HEK293 (cell line): ENCODE measurements at regions not wholly inside any gene's neighbourhood (a gene's known extent, or its start where the extent isn't known, plus 50 kb on each side); places are given as distances from the start of the nearest gene placed in this dataset.

Experiments
- CTCF ChIA-PET: fragments of 350-600 bp; formaldehyde crosslinking; extraction: SDS; loops from one replicate; lab custom pipeline; 2021; ENCODE audit warnings: antibody characterized with exemption; lab: Yijun Ruan, JAX
- POLR2A ChIA-PET: fragments of 300-600 bp; formaldehyde crosslinking; extraction: SDS; loops from one replicate; lab custom pipeline; 2020; ENCODE audit warnings: antibody characterized with exemption, inconsistent platforms; lab: Yijun Ruan, JAX
- H3K27ac ChIP-seq: fragments of 200-500 bp; sonication (Bioruptor generic); 2 replicates; pipeline ENCODE4 v1.5.1; 2014; ENCODE audit warnings: low read depth, low read length, control low read depth, inconsistent platforms; ENCODE audit errors: extremely low read depth
- H3K36me3 ChIP-seq, 2 experiments: fragments of 200-500 bp in 1 of 2; sonication (Bioruptor generic) in 1 of 2; 1 replicate in 1 of 2; 2 replicates in 1 of 2; pipeline ENCODE4 v1.5.1; 2014 to 2017; ENCODE audit warnings: inconsistent platforms in 2 of 2, low read length in 2 of 2; ENCODE audit not compliant: control insufficient read depth in 2 of 2, insufficient read depth in 1 of 2
- H3K4me1 ChIP-seq: fragments of 200-500 bp; sonication (Bioruptor generic); 2 replicates; pipeline ENCODE4 v1.5.1; 2014; ENCODE audit warnings: mild to moderate bottlenecking, low read length, inconsistent platforms; ENCODE audit not compliant: control insufficient read depth, insufficient read depth
- H3K4me3 ChIP-seq: 2 replicates; pipeline ENCODE4 v1.5.1; 2011; ENCODE audit warnings: low read depth, mild to moderate bottlenecking, control low read depth, low read length, moderate library complexity
- H3K9me3 ChIP-seq: fragments of 200-500 bp; sonication (Bioruptor generic); 2 replicates; pipeline ENCODE4 v1.5.1; 2014; ENCODE audit warnings: low read depth, low read length, inconsistent platforms; ENCODE audit not compliant: control insufficient read depth, insufficient read depth
- GFI1B ChIP-seq: fragments of 450-650 bp; formaldehyde crosslinking; IDR thresholded peaks from 2 replicates; pipeline ENCODE4 v1.5.1; 2016; ENCODE audit warnings: missing biosample characterization, missing genetic modification characterization
- SCRT2 ChIP-seq: fragments of 450-650 bp; formaldehyde crosslinking; IDR thresholded peaks from 2 replicates; pipeline ENCODE4 v1.5.1; 2016; ENCODE audit warnings: missing biosample characterization, missing genetic modification characterization
- SP7 ChIP-seq: fragments of 450-650 bp; formaldehyde crosslinking; IDR thresholded peaks from 2 replicates; pipeline ENCODE4 v1.5.1; 2016; ENCODE audit warnings: missing biosample characterization, missing genetic modification characterization
- TRIM28 ChIP-seq: IDR thresholded peaks from 2 replicates; pipeline ENCODE4 v1.6.1; 2011; ENCODE audit warnings: low read length, control low read depth, borderline replicate concordance
- ZNF350 ChIP-seq: fragments of 450-650 bp; formaldehyde crosslinking; IDR thresholded peaks from 2 replicates; pipeline ENCODE4 v1.5.0; 2017; ENCODE audit warnings: missing biosample characterization, mild to moderate bottlenecking, missing genetic modification characterization
- ZNF404 ChIP-seq: fragments of 450-650 bp; formaldehyde crosslinking; IDR thresholded peaks from 2 replicates; pipeline ENCODE4 v1.5.1; 2017; ENCODE audit warnings: missing biosample characterization, missing genetic modification characterization
- ZNF473 ChIP-seq: fragments of 450-650 bp; formaldehyde crosslinking; IDR thresholded peaks from 2 replicates; pipeline ENCODE4 v1.5.1; 2017; ENCODE audit warnings: missing biosample characterization, missing genetic modification characterization
- ZNF514 ChIP-seq: fragments of 450-650 bp; formaldehyde crosslinking; IDR thresholded peaks from 2 replicates; pipeline ENCODE4 v1.5.1; 2016; ENCODE audit warnings: missing biosample characterization, missing genetic modification characterization
- TF ChIP-seq, protein P1 (sequence below): fragments of 450-650 bp; formaldehyde crosslinking; IDR thresholded peaks from 2 replicates; pipeline ENCODE4 v1.5.1; 2016; ENCODE audit warnings: missing biosample characterization, missing genetic modification characterization
- TF ChIP-seq, protein P2 (sequence below): fragments of 450-650 bp; formaldehyde crosslinking; IDR thresholded peaks from 2 replicates; pipeline ENCODE4 v1.5.1; 2016; ENCODE audit warnings: missing biosample characterization, missing genetic modification characterization, borderline replicate concordance
- TF ChIP-seq, protein P3 (sequence below): fragments of 450-650 bp; formaldehyde crosslinking; IDR thresholded peaks from 2 replicates; pipeline ENCODE4 v1.5.1; 2016; ENCODE audit warnings: missing biosample characterization, missing genetic modification characterization
- TF ChIP-seq, protein P4 (sequence below): fragments of 450-650 bp; formaldehyde crosslinking; IDR thresholded peaks from 2 replicates; pipeline ENCODE4 v1.5.1; 2017; ENCODE audit warnings: missing biosample characterization, missing genetic modification characterization
- TF ChIP-seq, protein P5 (sequence below): fragments of 450-650 bp; formaldehyde crosslinking; conservative IDR thresholded peaks from 2 replicates; pipeline ENCODE4 v1.5.1; 2016; ENCODE audit warnings: low read depth, missing biosample characterization, missing genetic modification characterization

DNA sequence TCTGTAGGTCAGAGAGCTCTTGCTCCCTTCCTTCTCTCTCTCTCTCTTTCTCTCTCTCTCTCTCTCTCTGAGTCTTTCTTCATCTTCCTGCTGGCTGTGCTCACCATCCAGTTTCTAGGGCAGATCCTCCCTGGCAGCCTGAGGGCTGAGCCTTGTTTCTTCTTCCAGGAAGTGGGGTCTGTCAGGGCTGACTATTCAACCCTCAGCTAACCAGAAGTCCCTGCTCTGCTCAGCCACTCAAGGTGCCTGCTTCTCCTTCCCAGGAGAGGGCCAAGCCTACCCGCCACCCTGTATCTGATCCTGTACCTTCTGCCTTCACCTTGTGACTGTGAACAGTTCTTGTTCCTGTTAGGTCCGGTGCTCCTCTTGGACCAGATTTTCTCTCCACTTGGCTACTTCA, 107.6 kb upstream of the ETV3 start:
- no peak overlapping the region for H3K4me3 ChIP-seq
- no peaks in the 10 kb centered on the region for H3K9me3 ChIP-seq
- TF ChIP-seq SCRT2 (tag by site-specific recombination) (no peak), ZNF514 (no peak), ZNF404 (no peak), ZNF350 (tag by site-specific recombination) (no peak), GFI1B (no peak), TRIM28 (no peak), ZNF473 (tag by site-specific recombination) (no peak), SP7 (tag by site-specific recombination) (no peak)
- TF ChIP-seq, protein P1, sequence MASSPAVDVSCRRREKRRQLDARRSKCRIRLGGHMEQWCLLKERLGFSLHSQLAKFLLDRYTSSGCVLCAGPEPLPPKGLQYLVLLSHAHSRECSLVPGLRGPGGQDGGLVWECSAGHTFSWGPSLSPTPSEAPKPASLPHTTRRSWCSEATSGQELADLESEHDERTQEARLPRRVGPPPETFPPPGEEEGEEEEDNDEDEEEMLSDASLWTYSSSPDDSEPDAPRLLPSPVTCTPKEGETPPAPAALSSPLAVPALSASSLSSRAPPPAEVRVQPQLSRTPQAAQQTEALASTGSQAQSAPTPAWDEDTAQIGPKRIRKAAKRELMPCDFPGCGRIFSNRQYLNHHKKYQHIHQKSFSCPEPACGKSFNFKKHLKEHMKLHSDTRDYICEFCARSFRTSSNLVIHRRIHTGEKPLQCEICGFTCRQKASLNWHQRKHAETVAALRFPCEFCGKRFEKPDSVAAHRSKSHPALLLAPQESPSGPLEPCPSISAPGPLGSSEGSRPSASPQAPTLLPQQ: no peak
- TF ChIP-seq, protein P2, sequence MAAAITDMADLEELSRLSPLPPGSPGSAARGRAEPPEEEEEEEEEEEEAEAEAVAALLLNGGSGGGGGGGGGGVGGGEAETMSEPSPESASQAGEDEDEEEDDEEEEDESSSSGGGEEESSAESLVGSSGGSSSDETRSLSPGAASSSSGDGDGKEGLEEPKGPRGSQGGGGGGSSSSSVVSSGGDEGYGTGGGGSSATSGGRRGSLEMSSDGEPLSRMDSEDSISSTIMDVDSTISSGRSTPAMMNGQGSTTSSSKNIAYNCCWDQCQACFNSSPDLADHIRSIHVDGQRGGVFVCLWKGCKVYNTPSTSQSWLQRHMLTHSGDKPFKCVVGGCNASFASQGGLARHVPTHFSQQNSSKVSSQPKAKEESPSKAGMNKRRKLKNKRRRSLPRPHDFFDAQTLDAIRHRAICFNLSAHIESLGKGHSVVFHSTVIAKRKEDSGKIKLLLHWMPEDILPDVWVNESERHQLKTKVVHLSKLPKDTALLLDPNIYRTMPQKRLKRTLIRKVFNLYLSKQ (tag by site-specific recombination): no peak
- TF ChIP-seq, protein P3, sequence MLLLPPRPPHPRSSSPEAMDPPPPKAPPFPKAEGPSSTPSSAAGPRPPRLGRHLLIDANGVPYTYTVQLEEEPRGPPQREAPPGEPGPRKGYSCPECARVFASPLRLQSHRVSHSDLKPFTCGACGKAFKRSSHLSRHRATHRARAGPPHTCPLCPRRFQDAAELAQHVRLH: no peak
- TF ChIP-seq, protein P4, sequence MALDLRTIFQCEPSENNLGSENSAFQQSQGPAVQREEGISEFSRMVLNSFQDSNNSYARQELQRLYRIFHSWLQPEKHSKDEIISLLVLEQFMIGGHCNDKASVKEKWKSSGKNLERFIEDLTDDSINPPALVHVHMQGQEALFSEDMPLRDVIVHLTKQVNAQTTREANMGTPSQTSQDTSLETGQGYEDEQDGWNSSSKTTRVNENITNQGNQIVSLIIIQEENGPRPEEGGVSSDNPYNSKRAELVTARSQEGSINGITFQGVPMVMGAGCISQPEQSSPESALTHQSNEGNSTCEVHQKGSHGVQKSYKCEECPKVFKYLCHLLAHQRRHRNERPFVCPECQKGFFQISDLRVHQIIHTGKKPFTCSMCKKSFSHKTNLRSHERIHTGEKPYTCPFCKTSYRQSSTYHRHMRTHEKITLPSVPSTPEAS: no peak
- POLR2A ChIA-PET: no interaction called here
- no peak overlapping the region for H3K27ac ChIP-seq
- no peaks in the 10 kb centered on the region for H3K4me1 ChIP-seq
- no peaks in the 10 kb centered on the region for H3K36me3 ChIP-seq
- CTCF ChIA-PET: interaction anchor here (0.5 kb wide), 1 partner anchor 13 kb away, joined by 4 read pairs; no protein-coding TSS in a partner anchor

DNA sequence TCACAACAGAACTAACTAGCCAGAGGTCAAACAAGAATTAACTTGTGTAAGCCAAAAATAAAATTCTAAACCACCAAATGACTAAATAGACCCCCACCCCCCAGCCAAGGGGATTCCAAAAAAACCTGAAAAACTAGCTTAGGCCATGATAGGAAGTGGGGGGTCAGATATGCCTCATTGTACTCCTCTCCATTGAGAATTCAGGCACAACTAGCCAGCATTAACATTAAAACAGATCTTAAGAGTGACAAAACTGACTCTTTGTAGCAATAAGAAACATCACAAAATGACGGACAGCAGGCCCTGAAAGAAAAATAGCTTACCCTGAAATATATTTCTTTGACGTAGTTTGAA, 103.0 kb upstream of the ETV3 start:
- H3K9me3 ChIP-seq: no peaks in the 10 kb centered on the region
- no peak overlapping the region for H3K27ac ChIP-seq
- no peaks in the 10 kb centered on the region for H3K36me3 ChIP-seq
- no peak overlapping the region for H3K4me3 ChIP-seq
- H3K4me1 ChIP-seq: no peaks in the 10 kb centered on the region
- TF ChIP-seq, protein P5, sequence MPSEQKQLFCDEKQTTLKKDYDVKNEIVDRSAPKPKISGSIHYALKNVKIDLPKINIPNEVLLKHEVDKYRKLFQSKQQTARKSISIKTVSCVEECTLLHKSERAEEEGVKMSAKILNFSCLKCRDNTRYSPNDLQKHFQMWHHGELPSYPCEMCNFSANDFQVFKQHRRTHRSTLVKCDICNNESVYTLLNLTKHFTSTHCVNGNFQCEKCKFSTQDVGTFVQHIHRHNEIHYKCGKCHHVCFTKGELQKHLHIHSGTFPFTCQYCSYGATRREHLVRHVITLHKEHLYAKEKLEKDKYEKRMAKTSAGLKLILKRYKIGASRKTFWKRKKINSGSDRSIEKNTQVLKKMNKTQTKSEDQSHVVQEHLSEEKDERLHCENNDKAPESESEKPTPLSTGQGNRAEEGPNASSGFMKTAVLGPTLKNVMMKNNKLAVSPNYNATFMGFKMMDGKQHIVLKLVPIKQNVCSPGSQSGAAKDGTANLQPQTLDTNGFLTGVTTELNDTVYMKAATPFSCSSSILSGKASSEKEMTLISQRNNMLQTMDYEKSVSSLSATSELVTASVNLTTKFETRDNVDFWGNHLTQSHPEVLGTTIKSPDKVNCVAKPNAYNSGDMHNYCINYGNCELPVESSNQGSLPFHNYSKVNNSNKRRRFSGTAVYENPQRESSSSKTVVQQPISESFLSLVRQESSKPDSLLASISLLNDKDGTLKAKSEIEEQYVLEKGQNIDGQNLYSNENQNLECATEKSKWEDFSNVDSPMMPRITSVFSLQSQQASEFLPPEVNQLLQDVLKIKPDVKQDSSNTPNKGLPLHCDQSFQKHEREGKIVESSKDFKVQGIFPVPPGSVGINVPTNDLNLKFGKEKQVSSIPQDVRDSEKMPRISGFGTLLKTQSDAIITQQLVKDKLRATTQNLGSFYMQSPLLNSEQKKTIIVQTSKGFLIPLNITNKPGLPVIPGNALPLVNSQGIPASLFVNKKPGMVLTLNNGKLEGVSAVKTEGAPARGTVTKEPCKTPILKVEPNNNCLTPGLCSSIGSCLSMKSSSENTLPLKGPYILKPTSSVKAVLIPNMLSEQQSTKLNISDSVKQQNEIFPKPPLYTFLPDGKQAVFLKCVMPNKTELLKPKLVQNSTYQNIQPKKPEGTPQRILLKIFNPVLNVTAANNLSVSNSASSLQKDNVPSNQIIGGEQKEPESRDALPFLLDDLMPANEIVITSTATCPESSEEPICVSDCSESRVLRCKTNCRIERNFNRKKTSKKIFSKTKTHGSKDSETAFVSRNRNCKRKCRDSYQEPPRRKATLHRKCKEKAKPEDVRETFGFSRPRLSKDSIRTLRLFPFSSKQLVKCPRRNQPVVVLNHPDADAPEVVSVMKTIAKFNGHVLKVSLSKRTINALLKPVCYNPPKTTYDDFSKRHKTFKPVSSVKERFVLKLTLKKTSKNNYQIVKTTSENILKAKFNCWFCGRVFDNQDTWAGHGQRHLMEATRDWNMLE (tag by site-specific recombination): no peak
- POLR2A ChIA-PET: no interaction called here
- CTCF ChIA-PET: no interaction called here
